HepG2 (cell line): ENCODE measurements at regions not wholly inside any gene's neighbourhood (a gene's known extent, or its start where the extent isn't known, plus 50 kb on each side); places are given as distances from the start of the nearest gene placed in this dataset.

ENCODE experiments used
- ATAC-seq: fragments of 200-7000 bp; cut with Tn5 transposase; 3 replicates; pipeline ENCODE4 v1.9.1; 2020; ENCODE audit warnings: mild to moderate bottlenecking, moderate library complexity
- BruUV-seq: library from RNA; stranded (reverse); fragments of 400-500 nt; replicated peaks from 2 replicates; lab custom pipeline; 2021; lab: Mats Ljungman, UMichigan
- CTCF ChIA-PET: fragments of 300-600 bp; formaldehyde crosslinking; extraction: SDS; loops from one replicate; lab custom pipeline; 2021; ENCODE audit warnings: low total read pairs, inconsistent platforms, low intra/inter-chr PET ratio; lab: Yijun Ruan, JAX
- POLR2A ChIA-PET: fragments of 350-600 bp; sonication (Branson Sonifier 250); formaldehyde crosslinking; loops from one replicate; lab custom pipeline; 2020; ENCODE audit warnings: antibody characterized with exemption, inconsistent platforms; lab: Yijun Ruan, JAX
- DNase-seq: peaks from one replicate; pipeline ENCODE4 v3.0.0-alpha.2; 2015; ENCODE audit warnings: low spot score
- FAIRE-seq: peaks from 3 replicates; lab custom pipeline; 2011; peaks lifted over from hg19 to GRCh38; lab: Jason Lieb, UNC
- H2AFZ ChIP-seq: one replicate; pipeline ENCODE4 v1.6.1; 2011; ENCODE audit warnings: low read length, inconsistent platforms
- H3K27ac ChIP-seq: fragments of 300-600 bp; 3 replicates; pipeline ENCODE4 v1.8.0; 2011; ENCODE audit warnings: mixed run types, mild to moderate bottlenecking, mixed read lengths, low read length, inconsistent platforms; ENCODE audit not compliant: insufficient read depth; ENCODE audit errors: extremely low read length
- H3K27me3 ChIP-seq, 2 experiments: fragments of 200-600 bp in 1 of 2; 2 replicates in 1 of 2; 3 replicates in 1 of 2; pipeline versions ENCODE4 v1.6.0 to v1.8.0; 2011; ENCODE audit warnings: low read length in 2 of 2, mild to moderate bottlenecking in 2 of 2, moderate library complexity in 2 of 2, inconsistent platforms in 1 of 2; ENCODE audit not compliant: insufficient read depth in 2 of 2, control insufficient read depth in 1 of 2
- H3K36me3 ChIP-seq, 2 experiments: fragments of 200-600 bp in 1 of 2; replicated peaks in 1 of 2; 2 replicates in 1 of 2; 3 replicates in 1 of 2; pipeline versions ENCODE4 v1.5.1 to v1.8.0; 2011; ENCODE audit warnings: low read length in 2 of 2, inconsistent platforms in 1 of 2; ENCODE audit not compliant: insufficient read depth in 2 of 2, control insufficient read depth in 1 of 2
- H3K4me1 ChIP-seq: 2 replicates; pipeline ENCODE4 v1.5.1; 2012; ENCODE audit warnings: low read length, inconsistent platforms; ENCODE audit not compliant: insufficient read depth
- H3K4me2 ChIP-seq: 2 replicates; pipeline ENCODE4 v1.6.0; 2011; ENCODE audit warnings: low read depth, low read length, inconsistent platforms
- H3K4me3 ChIP-seq, 3 experiments: fragments of 200-600 bp in 1 of 3; sonication (generic), shearing (Covaris generic) in 1 of 3; replicated peaks in 1 of 3; 2 replicates each; pipeline ENCODE4 v1.5.1; 2011 to 2016; ENCODE audit warnings: low read length in 3 of 3, inconsistent platforms in 2 of 3, low read depth in 2 of 3, mild to moderate bottlenecking in 2 of 3, control low read depth in 1 of 3, mixed read lengths in 1 of 3; ENCODE audit not compliant: insufficient read depth in 1 of 3
- H3K79me2 ChIP-seq: one replicate; pipeline ENCODE4 v1.6.1; 2011; ENCODE audit warnings: low read length, inconsistent platforms; ENCODE audit not compliant: insufficient read depth
- H3K9ac ChIP-seq: 2 replicates; pipeline ENCODE4 v1.6.0; 2011; ENCODE audit warnings: mild to moderate bottlenecking, low read depth, low read length, inconsistent platforms; ENCODE audit not compliant: insufficient read depth
- H3K9me3 ChIP-seq: 2 replicates; pipeline ENCODE4 v1.5.1; 2012; ENCODE audit warnings: mild to moderate bottlenecking, low read length
- H4K20me1 ChIP-seq: 2 replicates; pipeline ENCODE4 v1.6.0; 2011; ENCODE audit warnings: inconsistent platforms, mild to moderate bottlenecking, low read length, moderate library complexity; ENCODE audit not compliant: insufficient read depth
- CEBPB ChIP-seq: IDR thresholded peaks from 2 replicates; pipeline ENCODE4 v1.6.1; 2011; ENCODE audit warnings: low read depth, low read length, improper control_type of control experiment, borderline replicate concordance
- DR1 ChIP-seq: sonication (generic); formaldehyde crosslinking; IDR thresholded peaks from 2 replicates; pipeline ENCODE4 v1.8.0; 2021; ENCODE audit warnings: mild to moderate bottlenecking, missing genetic modification reagents, inconsistent platforms
- EEA1 ChIP-seq: sonication (generic); formaldehyde crosslinking; IDR thresholded peaks from 2 replicates; pipeline ENCODE4 v1.5.1; 2020; ENCODE audit warnings: mild to moderate bottlenecking, missing genetic modification reagents, borderline replicate concordance
- FOXP1 ChIP-seq, 2 experiments: fragments of 450-650 bp in 1 of 2; IDR thresholded peaks; 2 replicates each; pipeline ENCODE4 v1.6.1; 2017 to 2018; ENCODE audit warnings: antibody characterized with exemption in 1 of 2
- HNF1A ChIP-seq, 2 experiments: sonication (generic) in 1 of 2; formaldehyde crosslinking in 1 of 2; IDR thresholded peaks; 2 replicates each; pipeline versions ENCODE4 v1.4.0 to v1.6.1; 2016 to 2020; ENCODE audit warnings: borderline replicate concordance in 1 of 2, low read depth in 1 of 2, mild to moderate bottlenecking in 1 of 2, missing genetic modification reagents in 1 of 2
- KLF12 ChIP-seq: sonication (generic); formaldehyde crosslinking; IDR thresholded peaks from 2 replicates; pipeline ENCODE4 v1.4.0; 2020; ENCODE audit warnings: missing genetic modification reagents, borderline replicate concordance
- KLF13 ChIP-seq: sonication (generic); formaldehyde crosslinking; IDR thresholded peaks from 2 replicates; pipeline ENCODE4 v1.4.0; 2020; ENCODE audit warnings: mild to moderate bottlenecking, missing genetic modification reagents
- SMAD9 ChIP-seq: sonication (generic); formaldehyde crosslinking; IDR thresholded peaks from 2 replicates; pipeline ENCODE4 v1.5.1; 2020; ENCODE audit warnings: mild to moderate bottlenecking, missing genetic modification reagents
- SSRP1 ChIP-seq: IDR thresholded peaks from 2 replicates; pipeline ENCODE4 v1.6.1; 2016; ENCODE audit warnings: control low read depth
- ZC3H13 ChIP-seq: sonication (generic); formaldehyde crosslinking; IDR thresholded peaks from 2 replicates; pipeline ENCODE4 v1.8.1; 2023; ENCODE audit warnings: mild to moderate bottlenecking, missing genetic modification reagents, moderate library complexity
- ZNF121 ChIP-seq: sonication (generic); formaldehyde crosslinking; IDR thresholded peaks from 2 replicates; pipeline ENCODE4 v1.5.0; 2020; ENCODE audit warnings: mild to moderate bottlenecking, missing genetic modification reagents
- WGBS: methylation state at CpG from one replicate; pipeline ENCODE4 v1.1.6; 2017; ENCODE audit warnings: low lambda C conversion rate; 5-methylcytosine and 5-hydroxymethylcytosine counted together
- in situ Hi-C: cut with HindIII; loops from 2 replicates; pipeline ENCODE4 v1.10.0; 2017; ENCODE audit warnings: low pct_unique_long_range_greater_than_20kb; ENCODE audit not compliant: extremely low pct_ligation_motif_present
- intact Hi-C: fragments of 100-400 bp; cut with micrococcal nuclease; formaldehyde crosslinking; loops from one replicate; pipeline ENCODE4 v1.10.0; 2022; ENCODE audit not compliant: unreplicated experiment
- TF ChIP-seq, protein P1 (sequence below): IDR thresholded peaks from 2 replicates; pipeline ENCODE4 v1.6.1; 2018; ENCODE audit warnings: missing genetic modification reagents
- TF ChIP-seq, protein P2 (sequence below): sonication (generic); formaldehyde crosslinking; IDR thresholded peaks from 2 replicates; pipeline ENCODE4 v1.5.0; 2020; ENCODE audit warnings: mild to moderate bottlenecking, missing genetic modification reagents, borderline replicate concordance
- TF ChIP-seq, protein P3 (sequence below): sonication (generic); formaldehyde crosslinking; IDR thresholded peaks from 2 replicates; pipeline ENCODE4 v1.4.0; 2020; ENCODE audit warnings: mild to moderate bottlenecking, missing genetic modification reagents

- no peak for FAIRE-seq
- TF ChIP-seq DR1 (CRISPR knock-in tag), result no peak
- TF ChIP-seq ZNF121 (CRISPR knock-in tag), result no peak
- TF ChIP-seq KLF13, result no peak
- no peak for TF ChIP-seq CEBPB
- TF ChIP-seq FOXP1 (IDR thresholded peaks at IDR 0.05), result no peak
- no peak for TF ChIP-seq FOXP1 (CRISPR knock-in tag; IDR thresholded peaks at IDR 0.05)
- TF ChIP-seq KLF12 (CRISPR knock-in tag), result no peak
- no peak for TF ChIP-seq HNF1A (IDR thresholded peaks at IDR 0.05; ENCODE audit: low read depth)
- TF ChIP-seq HNF1A (CRISPR knock-in tag; IDR thresholded peaks at IDR 0.05; ENCODE audit: borderline replicate concordance), result no peak
- TF ChIP-seq, protein P1, sequence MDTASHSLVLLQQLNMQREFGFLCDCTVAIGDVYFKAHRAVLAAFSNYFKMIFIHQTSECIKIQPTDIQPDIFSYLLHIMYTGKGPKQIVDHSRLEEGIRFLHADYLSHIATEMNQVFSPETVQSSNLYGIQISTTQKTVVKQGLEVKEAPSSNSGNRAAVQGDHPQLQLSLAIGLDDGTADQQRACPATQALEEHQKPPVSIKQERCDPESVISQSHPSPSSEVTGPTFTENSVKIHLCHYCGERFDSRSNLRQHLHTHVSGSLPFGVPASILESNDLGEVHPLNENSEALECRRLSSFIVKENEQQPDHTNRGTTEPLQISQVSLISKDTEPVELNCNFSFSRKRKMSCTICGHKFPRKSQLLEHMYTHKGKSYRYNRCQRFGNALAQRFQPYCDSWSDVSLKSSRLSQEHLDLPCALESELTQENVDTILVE (CRISPR knock-in tag), result no peak
- TF ChIP-seq, protein P2, sequence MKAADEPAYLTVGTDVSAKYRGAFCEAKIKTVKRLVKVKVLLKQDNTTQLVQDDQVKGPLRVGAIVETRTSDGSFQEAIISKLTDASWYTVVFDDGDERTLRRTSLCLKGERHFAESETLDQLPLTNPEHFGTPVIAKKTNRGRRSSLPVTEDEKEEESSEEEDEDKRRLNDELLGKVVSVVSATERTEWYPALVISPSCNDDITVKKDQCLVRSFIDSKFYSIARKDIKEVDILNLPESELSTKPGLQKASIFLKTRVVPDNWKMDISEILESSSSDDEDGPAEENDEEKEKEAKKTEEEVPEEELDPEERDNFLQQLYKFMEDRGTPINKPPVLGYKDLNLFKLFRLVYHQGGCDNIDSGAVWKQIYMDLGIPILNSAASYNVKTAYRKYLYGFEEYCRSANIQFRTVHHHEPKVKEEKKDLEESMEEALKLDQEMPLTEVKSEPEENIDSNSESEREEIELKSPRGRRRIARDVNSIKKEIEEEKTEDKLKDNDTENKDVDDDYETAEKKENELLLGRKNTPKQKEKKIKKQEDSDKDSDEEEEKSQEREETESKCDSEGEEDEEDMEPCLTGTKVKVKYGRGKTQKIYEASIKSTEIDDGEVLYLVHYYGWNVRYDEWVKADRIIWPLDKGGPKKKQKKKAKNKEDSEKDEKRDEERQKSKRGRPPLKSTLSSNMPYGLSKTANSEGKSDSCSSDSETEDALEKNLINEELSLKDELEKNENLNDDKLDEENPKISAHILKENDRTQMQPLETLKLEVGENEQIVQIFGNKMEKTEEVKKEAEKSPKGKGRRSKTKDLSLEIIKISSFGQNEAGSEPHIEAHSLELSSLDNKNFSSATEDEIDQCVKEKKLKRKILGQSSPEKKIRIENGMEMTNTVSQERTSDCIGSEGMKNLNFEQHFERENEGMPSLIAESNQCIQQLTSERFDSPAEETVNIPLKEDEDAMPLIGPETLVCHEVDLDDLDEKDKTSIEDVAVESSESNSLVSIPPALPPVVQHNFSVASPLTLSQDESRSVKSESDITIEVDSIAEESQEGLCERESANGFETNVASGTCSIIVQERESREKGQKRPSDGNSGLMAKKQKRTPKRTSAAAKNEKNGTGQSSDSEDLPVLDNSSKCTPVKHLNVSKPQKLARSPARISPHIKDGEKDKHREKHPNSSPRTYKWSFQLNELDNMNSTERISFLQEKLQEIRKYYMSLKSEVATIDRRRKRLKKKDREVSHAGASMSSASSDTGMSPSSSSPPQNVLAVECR, result no peak
- no peak for TF ChIP-seq ZC3H13 (CRISPR knock-in tag)
- no peak for TF ChIP-seq SMAD9 (CRISPR knock-in tag)
- no peak for TF ChIP-seq SSRP1 (CRISPR knock-in tag)
- TF ChIP-seq, protein P3, sequence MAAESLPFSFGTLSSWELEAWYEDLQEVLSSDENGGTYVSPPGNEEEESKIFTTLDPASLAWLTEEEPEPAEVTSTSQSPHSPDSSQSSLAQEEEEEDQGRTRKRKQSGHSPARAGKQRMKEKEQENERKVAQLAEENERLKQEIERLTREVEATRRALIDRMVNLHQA (CRISPR knock-in tag), result no peak
- TF ChIP-seq EEA1 (CRISPR knock-in tag), result no peak
These were observed 539.5 kb downstream of the ZPLD1 start for GRCh38 chr3:102974333-102974732.

More at GRCh38 chr3:102974333-102974732, 539.5 kb downstream of the ZPLD1 start:
- no peak for ATAC-seq
- no peaks in the 10 kb centered on the region for H3K4me1 ChIP-seq
- H3K79me2 ChIP-seq, result no peaks in the 10 kb centered on the region
- no peak overlapping the region for H3K9ac ChIP-seq
- no peak overlapping the region for H3K4me3 ChIP-seq
- peaks cover 35% of the 10 kb centered on the region for H3K9me3 ChIP-seq
- ChIA-PET CTCF (no interaction called here), POLR2A (no interaction called here)
- no TSS peak for BruUV-seq
- H2AFZ ChIP-seq, result no peak overlapping the region
- no peaks in the 10 kb centered on the region for H3K27me3 ChIP-seq
- 2% methylated on average over 2 of the region's 2 CpGs for WGBS
- no peaks in the 10 kb centered on the region for H3K36me3 ChIP-seq
- no peaks in the 10 kb centered on the region for H4K20me1 ChIP-seq
- in situ Hi-C loops (no loop called here), intact Hi-C loops (no loop called here)
- no peak overlapping the region for H3K4me2 ChIP-seq
- no peak for DNase-seq
- H3K27ac ChIP-seq, result no peak overlapping the region
